ENCODE measurements at regions not wholly inside any gene's neighbourhood (a gene's known extent, or its start where the extent isn't known, plus 50 kb on each side); places are given as distances from the start of the nearest gene placed in this dataset.

- no peak for TF ChIP-seq CTCF (IDR thresholded peaks at IDR 0.05; ENCODE audit: borderline replicate concordance, extremely low read depth, insufficient read depth)
- DNase-seq, result peak in 3 of 5 donors; percentile 68 to 84 (median 83)
- no peaks in the 10 kb centered on the region for H3K27me3 ChIP-seq (ENCODE audit: control insufficient read depth, insufficient read depth, low read length)
- H3K9ac ChIP-seq (ENCODE audit: low read length in 3 of 3), result no peak overlapping the region
- H3K4me1 ChIP-seq (ENCODE audit: control insufficient read depth in 2 of 3, insufficient read depth in 2 of 3, low read depth in 1 of 3, low read length in 3 of 3), result no peaks in the 10 kb centered on the region
- no peaks in the 10 kb centered on the region for H3K9me3 ChIP-seq (ENCODE audit: control insufficient read depth in 2 of 3, insufficient read depth in 1 of 3, low read length in 3 of 3)
- H3K27ac ChIP-seq (ENCODE audit: low read depth in 2 of 2, low read length in 2 of 2), result no peak overlapping the region
- no peak overlapping the region for H3K4me3 ChIP-seq (ENCODE audit: low read length in 3 of 3)
- FAIRE-seq, result no peak
- intact Hi-C loops (cut with DNase I), result no loop called here
- H3K36me3 ChIP-seq (ENCODE audit: control insufficient read depth in 2 of 3, insufficient read depth in 3 of 3, low read length in 3 of 3), result no peaks in the 10 kb centered on the region
These were observed 596.0 kb upstream of the B3GAT1 start for GRCh38 chr11:135008001-135008405.

- TF ChIP-seq CTCF (IDR thresholded peaks at IDR 0.05; ENCODE audit: borderline replicate concordance, extremely low read depth, insufficient read depth), result no peak
- no peaks in the 10 kb centered on the region for H3K9me3 ChIP-seq (ENCODE audit: control insufficient read depth in 2 of 3, insufficient read depth in 1 of 3, low read length in 3 of 3)
These were observed 594.8 kb upstream of the B3GAT1 start for GRCh38 chr11:135006800-135007199.

GRCh38 chr11:135004495-135004894 is 592.5 kb upstream of the B3GAT1 start:
- Histone ChIP-seq H3K9me3 (ENCODE audit: control insufficient read depth in 2 of 3, insufficient read depth in 1 of 3, low read length in 3 of 3) (no peaks in the 10 kb centered on the region), H3K27ac (ENCODE audit: low read depth in 2 of 2, low read length in 2 of 2) (no peak overlapping the region), H3K27me3 (ENCODE audit: control insufficient read depth, insufficient read depth, low read length) (no peaks in the 10 kb centered on the region), H3K4me1 (ENCODE audit: control insufficient read depth in 2 of 3, insufficient read depth in 2 of 3, low read depth in 1 of 3, low read length in 3 of 3) (no peaks in the 10 kb centered on the region), H3K4me3 (ENCODE audit: low read length in 3 of 3) (no peak overlapping the region), H3K9ac (ENCODE audit: low read length in 3 of 3) (no peak overlapping the region), H3K36me3 (ENCODE audit: control insufficient read depth in 2 of 3, insufficient read depth in 3 of 3, low read length in 3 of 3) (no peaks in the 10 kb centered on the region)
- DNase-seq (peak in 3 of 5 donors; percentile 38 to 66 (median 56)), FAIRE-seq (no peak)
- intact Hi-C loops (cut with DNase I), result no loop called here
- no peak for TF ChIP-seq CTCF (IDR thresholded peaks at IDR 0.05; ENCODE audit: borderline replicate concordance, extremely low read depth, insufficient read depth)

More at GRCh38 chr11:135006800-135007199, 594.8 kb upstream of the B3GAT1 start:
- Histone ChIP-seq H3K27ac (ENCODE audit: low read depth in 2 of 2, low read length in 2 of 2) (no peak overlapping the region), H3K9ac (ENCODE audit: low read length in 3 of 3) (no peak overlapping the region), H3K4me3 (ENCODE audit: low read length in 3 of 3) (no peak overlapping the region), H3K27me3 (ENCODE audit: control insufficient read depth, insufficient read depth, low read length) (no peaks in the 10 kb centered on the region), H3K36me3 (ENCODE audit: control insufficient read depth in 2 of 3, insufficient read depth in 3 of 3, low read length in 3 of 3) (no peaks in the 10 kb centered on the region), H3K4me1 (ENCODE audit: control insufficient read depth in 2 of 3, insufficient read depth in 2 of 3, low read depth in 1 of 3, low read length in 3 of 3) (no peaks in the 10 kb centered on the region)
- intact Hi-C loops (cut with DNase I), result no loop called here
- no peak for FAIRE-seq
- no peak for DNase-seq

GRCh38 chr11:135002236-135002635 is 590.2 kb upstream of the B3GAT1 start:
- Histone ChIP-seq H3K27me3 (ENCODE audit: control insufficient read depth, insufficient read depth, low read length) (no peaks in the 10 kb centered on the region), H3K4me1 (ENCODE audit: control insufficient read depth in 2 of 3, insufficient read depth in 2 of 3, low read depth in 1 of 3, low read length in 3 of 3) (no peaks in the 10 kb centered on the region), H3K9me3 (ENCODE audit: control insufficient read depth in 2 of 3, insufficient read depth in 1 of 3, low read length in 3 of 3) (no peaks in the 10 kb centered on the region), H3K4me3 (ENCODE audit: low read length in 3 of 3) (no peak overlapping the region), H3K9ac (ENCODE audit: low read length in 3 of 3) (no peak overlapping the region), H3K36me3 (ENCODE audit: control insufficient read depth in 2 of 3, insufficient read depth in 3 of 3, low read length in 3 of 3) (no peaks in the 10 kb centered on the region), H3K27ac (ENCODE audit: low read depth in 2 of 2, low read length in 2 of 2) (no peak overlapping the region)
- intact Hi-C loops (cut with DNase I), result no loop called here
- DNase-seq (peak in 4 of 5 donors; percentile 70 to 94 (median 87)), FAIRE-seq (no peak)
- TF ChIP-seq CTCF (IDR thresholded peaks at IDR 0.05; ENCODE audit: borderline replicate concordance, extremely low read depth, insufficient read depth), result no peak
